Kasumi-1 (cell line): ENCODE measurements at regions not wholly inside any gene's neighbourhood (a gene's known extent, or its start where the extent isn't known, plus 50 kb on each side); places are given as distances from the start of the nearest gene placed in this dataset.
"Not testable (repeated sequence)": the region's sequence is repeated elsewhere in the genome, so short reads cannot be mapped to it uniquely, and the experiment has no call there.

ENCODE experiments used
- DNase-seq, 2 experiments: peaks; one replicate each; lab custom pipeline; 2025; lab: John Stamatoyannopoulos, UW

DNA sequence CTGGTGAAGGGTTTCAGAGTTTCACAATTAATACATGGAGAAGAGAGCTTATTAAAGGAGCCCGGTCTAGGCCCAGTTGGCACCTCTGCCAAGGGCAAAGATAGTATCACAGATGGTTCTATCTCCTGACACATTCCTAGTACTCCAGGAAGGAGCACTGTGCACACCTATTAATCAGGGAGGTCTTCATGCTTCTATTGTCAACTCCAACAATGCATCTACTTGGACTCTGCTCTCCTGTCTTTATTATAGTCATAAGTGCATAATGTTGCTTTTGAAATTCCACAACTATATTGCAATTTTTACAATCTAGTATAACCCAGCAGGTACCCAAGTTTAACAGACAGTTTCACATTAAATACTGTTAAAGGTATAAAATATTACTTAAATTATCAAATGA is 174.5 kb upstream of the TSC22D1 start:
- DNase-seq: no peak

DNA sequence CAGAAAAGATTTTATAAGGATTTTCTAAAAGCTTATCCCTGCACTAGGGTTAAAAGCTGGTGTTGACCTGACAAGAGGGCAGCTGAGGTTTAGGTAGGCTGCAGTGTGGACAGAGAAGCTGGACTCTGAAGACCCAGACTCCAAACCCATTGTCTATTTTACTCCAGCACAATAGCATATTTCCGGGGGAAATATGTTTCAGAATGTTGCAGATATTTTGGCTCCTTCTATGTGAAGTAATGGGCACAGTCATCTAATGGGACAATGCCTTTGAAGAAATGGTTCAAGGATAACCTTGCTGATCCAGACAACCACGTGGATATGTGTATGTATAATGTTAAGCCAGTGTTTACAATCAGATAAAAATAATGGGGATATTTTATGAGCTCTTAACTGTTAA is 173.8 kb upstream of the TSC22D1 start:
- no peak for DNase-seq

DNA sequence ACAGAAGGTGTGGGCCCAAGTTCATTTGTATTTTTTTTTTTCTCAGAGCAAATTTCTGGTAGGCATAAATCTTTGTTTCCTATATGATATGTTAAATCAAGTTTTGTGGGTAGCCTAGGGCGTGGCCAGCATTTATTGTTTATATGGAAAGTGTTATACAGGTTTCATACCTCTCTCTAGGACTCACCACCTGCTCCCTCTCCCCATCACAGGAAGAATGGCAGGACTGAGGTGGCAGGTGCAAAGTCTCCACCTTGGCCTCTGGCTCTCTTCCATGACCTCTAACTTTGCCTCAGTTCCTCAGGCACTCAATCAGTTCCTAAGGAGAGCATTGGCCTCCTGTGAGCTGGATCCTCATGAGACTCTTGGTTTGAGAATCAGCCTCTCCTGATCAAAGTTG is 172.3 kb upstream of the TSC22D1 start:
- DNase-seq: no peak

DNA sequence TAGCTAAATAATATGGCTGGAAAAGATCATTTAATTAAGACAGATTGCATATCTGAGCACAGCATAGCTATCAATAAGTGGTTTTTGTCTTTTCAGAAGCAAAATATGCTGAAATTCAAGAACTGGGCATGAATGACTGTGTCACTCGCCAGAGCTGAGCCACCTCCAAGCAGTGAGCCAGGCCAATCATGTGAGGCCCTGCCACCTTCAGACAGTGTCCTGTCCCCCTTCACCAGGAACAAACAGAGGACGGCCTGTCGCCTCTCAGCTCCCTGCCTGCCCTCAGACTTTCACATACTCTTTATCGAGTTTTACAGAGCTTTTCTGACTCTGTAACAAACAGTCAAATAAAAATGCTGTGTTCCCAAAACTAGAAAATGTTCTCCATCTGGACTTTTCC is 171.0 kb upstream of the TSC22D1 start:
- DNase-seq: no peak

DNA sequence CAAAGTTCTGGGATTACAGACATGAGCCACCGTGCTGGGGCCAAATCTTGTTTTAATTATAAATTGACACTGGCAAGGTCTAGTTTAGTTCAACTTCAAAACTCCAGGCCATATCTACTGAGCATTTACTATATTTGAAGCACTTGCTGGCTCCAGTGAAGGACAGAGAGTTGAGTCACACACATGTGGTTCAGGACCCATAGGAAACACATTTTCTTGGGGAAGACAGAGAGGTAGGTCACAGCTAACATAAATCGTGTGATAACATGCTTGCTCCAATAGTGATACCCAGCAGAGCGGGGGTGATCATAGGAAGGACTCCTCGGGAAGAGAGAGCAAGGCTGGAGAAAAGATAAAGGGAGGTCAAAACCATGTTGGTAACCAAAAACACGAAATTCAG is 170.6 kb upstream of the TSC22D1 start:
- DNase-seq: no peak

DNA sequence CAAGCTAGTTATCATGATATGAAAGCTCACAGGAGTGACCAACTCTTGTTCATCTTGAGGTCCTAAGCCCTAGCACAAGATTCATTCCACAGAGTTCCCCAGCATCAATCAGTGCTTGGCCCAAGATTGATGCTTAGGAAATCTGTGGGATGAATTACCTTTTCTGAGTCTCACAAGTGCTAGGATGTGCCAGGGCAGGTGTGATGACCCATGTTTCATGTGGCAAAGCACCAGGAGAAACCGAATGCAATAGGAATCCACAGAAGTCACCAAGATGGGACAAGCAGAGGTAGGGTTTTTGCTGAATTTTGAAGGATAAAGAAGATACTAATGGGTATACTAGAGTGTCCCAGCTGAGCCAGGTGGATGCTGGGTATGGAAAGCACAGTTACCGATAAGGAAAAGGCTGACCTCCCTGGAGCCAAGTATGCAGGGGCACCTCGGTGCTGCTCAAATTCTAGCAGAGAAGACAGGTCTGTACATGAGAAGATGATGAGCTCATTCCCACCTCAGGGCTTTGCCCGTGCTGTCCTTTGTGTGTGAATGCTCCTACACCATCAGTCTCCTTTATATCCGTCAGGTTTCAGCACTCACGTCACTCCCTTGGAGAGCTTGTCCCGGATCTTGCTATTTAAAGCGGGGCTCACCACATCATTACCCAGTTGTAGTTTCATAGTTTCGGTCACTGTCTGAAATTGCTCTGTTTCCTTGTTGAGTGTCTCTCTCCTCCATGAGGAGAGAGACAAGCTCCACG is 168.9 kb upstream of the TSC22D1 start:
- DNase-seq: no peak

DNA sequence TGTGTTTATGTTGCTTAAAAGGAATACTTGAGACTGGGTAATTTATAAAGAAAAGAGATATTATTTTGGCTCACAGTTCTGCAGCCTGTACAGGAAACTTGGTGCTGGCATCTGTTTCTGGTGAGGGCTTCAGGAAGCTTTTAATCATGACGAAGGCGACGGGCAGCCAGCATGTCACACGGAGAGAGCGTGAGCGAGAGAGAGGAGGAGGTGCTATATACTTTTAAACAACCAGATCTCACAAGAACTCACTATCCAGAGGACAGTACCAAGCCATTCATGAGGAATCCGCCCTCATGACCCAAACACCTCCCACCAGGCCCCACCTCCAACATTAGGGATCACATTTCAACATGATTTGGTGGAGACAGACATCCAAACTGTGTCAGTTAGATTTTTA is 163.4 kb upstream of the TSC22D1 start:
- DNase-seq: no peak

DNA sequence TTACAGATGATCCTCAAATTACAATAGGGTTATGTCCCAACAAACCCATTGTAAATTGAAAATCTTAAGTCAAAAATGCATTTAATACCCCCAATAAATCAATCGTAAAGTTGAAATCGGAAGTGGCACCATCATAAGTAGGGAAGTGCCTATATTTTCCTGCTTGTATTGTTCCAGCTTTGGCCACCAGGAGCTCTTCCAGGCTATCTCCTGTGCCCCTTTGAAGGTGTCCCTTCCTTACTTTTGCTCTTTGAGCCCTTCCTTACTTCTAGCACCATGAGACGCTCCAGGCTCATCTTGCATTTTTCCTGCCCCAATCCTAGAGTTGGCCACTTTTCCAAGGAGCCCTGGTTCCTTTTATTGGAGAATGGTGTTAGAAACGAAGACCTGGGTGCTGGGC is 163.0 kb upstream of the TSC22D1 start:
- peak in 1 of 2 experiments; percentile 2 for DNase-seq

DNA sequence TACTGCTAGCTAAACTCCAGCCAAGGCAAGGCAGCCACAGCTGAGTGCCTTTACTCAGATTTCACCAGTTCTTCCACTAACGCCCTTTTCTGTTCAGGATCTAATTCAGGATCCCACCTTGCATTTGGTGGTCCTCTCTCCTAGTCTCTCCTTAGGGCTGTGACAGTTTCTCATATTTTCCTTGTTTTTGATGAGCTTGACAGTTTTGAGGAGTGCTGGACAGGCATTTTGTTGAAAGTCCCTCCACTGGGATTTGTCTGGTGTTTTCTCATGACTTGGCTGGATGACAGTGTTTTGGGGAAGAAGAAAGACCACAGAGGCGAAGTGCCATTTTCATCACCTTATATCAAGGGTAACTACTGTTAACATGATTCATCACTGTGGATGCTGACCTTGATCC is 162.3 kb upstream of the TSC22D1 start:
- no peak for DNase-seq

DNA sequence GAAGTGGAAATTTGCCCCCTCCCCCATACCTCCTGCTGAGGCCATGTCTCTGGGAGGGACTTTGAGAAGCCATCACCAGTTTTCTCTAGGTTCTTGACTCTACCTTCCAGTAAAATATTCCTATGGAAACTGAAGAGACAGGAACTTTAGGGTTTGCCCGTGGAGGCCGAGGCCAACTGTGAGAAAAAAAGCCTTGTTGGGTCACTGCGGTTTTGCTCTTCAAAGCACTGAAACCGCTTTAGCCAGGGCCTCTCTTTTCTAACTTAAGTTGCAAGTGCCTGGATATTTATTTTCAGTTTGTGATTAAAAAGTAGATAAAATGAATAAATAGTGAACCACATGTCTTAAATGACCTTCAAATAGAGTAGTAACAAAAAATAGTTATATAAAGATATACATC is 159.7 kb upstream of the TSC22D1 start:
- no peak for DNase-seq

DNA sequence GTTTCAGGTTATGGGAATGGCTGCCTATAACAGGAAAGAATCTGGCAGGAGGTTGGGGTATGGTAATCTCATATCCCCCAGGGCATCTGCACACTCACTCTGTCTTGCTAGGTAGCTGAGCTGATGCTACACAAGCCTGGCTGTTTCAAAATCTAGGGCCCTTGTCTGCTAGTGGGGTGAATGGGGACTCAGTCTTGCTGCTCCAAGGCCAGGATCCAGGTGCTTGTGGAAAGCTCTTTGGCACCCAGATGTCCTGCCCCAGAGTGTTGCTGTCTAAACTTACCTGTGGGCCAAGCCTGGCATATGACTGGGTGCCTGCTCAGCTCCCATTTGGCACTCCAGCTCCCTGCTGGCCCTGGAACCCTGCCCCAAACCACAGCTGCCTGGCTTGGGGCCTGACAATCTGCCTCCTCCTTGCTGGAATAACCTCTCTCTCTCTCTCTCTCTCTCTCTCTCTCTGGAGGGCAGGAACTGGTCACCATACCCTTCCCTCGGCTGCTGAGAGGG is 158.1 kb upstream of the TSC22D1 start:
- DNase-seq: no peak

DNA sequence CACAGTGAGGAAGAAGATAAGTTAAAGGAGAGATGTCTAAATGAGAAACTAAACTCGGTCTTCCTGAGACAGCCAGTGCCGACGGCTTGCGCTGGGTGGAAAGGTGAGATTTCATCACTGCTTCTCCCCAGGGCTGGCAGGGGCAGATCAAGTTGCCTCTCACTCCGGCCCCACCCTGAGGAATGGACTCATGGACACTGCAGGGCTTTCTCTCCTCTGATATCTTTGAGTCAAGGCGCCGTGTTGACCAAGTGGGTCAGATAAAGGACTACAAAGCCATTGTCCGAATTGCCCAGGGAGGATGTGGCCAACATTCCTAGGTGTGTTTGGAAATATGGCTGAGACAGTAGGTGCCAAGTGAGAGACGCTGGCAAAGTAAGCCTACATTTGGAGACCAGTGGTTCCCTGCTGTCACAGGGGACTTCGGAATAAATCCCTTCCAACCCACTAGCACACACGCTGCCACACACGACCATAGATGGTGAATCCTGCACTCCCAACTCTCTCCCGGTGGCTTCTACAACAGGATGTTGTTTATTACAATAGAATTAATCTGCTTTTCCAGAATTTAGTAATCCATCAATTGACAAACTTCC is 156.5 kb upstream of the TSC22D1 start:
- no peak for DNase-seq

DNA sequence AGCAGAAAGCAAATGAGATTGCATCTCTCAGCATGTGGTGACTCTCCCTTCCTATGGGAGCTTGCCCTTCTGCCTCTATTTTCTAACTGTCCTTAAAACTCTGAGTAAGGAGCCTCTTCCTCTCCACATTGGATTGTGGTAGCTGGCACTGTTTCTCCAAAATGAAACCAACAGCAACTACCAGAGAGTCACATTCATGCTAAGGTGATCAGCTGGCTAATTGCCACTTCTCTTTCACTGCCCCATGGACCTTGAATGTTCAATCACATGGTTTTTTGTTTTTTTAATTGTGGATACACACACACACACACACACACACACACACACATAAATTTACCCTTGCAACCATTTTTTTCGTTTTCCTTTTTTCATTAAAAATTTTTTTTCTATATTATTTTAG is 154.7 kb upstream of the TSC22D1 start:
- no peak for DNase-seq

DNA sequence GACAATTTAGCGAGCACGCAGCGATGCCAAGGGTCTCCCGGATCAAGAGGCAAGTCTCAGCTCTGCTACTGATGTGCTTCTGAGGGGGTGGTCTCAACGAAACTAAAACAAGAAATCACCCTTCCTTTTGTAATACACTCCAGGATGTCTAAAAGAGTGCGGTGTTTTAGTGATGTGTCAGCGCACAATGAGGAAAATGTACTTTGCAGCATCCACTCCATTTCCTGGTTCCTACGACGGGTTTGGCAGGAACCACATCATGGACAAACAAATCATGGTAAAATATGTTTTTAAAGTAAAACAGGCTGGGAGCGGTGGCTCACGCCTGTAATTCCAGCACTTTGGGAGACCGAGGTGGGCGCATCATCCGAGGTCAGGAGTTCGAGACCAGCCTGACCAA is 154.0 kb upstream of the TSC22D1 start:
- no peak for DNase-seq

DNA sequence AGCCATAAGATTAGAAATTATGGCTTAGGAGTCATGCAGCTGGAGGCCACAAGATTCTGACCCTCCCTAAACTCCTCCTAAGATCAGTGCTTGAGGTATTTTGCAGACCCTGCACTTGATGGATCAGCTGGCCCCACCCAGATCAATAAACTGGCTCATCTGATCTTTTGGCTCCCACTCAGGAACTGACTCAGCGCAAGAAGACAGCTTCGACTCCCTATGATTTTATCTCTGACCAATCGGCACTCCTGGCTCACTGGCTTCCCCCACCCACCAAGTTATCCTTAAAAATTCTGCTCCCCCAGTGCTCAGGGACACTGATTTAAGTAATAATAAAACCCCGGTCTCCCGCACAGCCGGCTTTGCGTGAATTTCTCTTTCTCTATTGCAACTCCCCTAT is 151.5 kb upstream of the TSC22D1 start:
- not testable (repeated sequence) for DNase-seq

DNA sequence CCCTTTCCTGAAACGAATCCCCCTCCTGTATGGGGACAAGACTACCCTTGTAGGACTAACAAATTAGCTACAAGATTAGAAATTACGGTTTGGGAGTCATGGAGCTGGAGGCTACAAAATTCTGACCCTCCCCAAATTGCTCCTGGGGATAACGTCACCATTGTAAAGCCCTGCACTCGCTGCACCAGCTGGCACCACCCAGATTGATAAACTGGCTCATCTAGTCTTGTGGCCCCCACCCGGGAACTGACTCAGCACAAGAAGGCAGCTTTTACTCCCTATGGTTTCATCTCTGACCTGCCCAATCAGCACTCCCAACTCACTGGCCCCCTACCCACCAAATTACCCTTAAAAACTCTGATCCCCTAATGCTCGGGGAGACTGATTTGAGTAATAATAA is 150.6 kb upstream of the TSC22D1 start:
- DNase-seq: no peak

DNA sequence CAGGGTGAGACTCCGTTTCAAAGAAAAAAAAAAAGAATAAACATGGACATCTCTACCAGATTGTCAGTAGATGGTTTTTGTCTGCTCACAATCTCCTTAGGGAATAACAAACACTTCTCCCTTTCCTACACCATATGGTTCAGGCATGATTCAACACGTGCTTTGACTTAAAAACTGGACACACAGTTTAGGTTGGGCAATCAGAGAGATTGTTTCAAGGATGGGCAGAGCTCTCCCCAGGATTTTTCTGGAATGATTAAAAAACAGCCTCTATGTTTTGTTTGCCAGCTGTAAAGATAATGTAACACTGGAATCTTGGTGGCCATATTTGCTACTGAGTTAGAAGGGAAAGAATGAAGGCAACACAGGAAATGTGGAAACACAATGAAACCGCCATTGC is 150.1 kb upstream of the TSC22D1 start:
- DNase-seq: no peak

DNA sequence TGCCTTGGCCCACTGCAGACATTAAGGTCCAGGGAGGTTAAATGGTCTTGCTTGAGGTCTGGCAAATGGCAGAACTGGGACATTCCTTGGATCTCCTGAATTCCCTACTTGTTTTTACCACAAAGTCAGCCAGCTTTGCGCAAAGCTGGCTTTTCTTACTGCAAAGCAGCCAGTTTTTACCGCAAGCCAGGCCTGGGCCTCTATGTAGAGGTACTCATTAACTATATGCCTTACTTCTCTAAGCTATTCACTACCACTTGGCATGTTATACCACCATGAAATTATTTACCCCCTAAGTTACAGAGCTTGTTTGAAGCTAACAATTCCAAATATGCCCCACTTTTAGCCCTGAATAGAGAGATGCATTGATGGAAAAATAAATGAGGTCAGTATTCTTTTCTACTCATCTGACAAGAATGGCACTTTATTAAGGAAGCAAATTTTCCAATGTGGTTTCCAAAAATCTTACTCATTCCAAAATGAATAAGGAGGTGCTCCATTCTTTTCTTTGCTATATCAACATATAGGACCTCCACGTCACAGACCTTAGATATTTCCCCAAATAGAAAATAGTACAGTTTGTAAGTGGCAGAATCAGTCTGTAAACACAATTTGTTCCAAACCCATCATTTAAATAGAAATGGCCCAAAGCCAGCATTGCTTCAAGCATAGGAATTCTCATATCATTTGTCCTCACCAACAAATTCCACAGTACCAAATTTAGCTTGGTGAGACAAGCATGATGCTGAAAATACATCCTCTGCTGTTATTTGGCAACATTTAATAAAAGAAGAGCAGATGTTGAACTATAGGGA is 143.9 kb upstream of the TSC22D1 start:
- no peak for DNase-seq

DNA sequence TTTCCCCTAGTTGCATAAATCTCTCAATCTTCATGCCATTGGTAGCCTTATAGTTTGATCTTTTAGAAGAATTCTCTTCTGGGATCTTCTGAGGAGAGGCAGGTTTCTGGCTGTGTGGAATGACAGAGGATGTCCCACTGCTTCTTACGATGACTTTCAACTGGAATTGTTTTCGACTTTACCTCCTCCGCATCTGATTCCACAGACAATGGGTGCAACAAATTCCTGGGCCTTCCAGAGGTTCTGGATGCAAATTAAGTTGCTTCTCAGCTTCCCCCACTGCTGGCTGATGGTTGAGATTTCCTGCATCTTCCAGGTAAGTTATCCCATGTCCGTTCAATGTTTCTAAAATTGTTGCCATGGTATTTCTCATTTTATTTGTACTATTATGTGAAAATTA is 142.3 kb upstream of the TSC22D1 start:
- DNase-seq: no peak

DNA sequence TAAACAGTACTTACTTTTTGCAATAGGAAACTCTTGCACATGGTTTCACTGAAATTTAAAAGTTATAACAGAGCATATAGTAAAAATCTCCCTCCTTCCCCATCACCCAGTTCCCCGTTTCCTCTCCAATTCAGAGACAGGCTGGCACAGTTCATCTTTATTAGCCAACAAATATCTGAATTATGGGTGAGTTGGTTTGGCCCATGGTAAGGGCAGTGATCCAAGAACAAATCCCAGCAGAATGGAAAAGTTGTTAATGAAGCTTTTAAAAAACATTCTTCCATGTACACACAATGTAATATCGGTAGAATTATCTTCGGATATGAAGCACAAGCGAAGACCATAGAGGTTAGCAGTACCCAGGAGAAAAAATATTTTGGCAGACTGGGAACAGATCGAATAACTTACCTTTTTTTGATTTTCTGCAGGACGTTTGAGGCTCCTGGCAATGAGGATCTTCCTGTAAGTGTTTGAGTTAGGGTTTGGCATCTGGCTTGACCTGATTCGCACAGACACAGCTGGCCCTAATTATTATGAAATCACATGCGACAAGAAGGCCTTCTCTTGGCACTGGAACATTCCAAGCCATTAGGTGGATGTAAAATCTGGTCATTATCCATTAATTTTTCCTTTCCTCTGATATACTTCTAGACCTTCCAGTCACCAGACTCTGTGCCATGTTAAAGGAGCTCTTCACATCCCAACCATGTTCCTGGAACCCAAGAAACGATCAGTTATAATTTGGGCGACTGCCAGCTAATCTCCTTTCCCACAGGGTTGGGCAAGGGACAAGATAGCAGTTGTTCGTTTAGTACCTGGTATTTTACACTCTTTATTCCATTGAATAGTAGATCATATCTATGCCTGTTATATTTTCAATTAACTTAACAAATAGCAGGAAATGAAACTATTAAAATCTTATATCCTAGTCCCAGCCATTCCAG is 139.4 kb upstream of the TSC22D1 start:
- no peak for DNase-seq

DNA sequence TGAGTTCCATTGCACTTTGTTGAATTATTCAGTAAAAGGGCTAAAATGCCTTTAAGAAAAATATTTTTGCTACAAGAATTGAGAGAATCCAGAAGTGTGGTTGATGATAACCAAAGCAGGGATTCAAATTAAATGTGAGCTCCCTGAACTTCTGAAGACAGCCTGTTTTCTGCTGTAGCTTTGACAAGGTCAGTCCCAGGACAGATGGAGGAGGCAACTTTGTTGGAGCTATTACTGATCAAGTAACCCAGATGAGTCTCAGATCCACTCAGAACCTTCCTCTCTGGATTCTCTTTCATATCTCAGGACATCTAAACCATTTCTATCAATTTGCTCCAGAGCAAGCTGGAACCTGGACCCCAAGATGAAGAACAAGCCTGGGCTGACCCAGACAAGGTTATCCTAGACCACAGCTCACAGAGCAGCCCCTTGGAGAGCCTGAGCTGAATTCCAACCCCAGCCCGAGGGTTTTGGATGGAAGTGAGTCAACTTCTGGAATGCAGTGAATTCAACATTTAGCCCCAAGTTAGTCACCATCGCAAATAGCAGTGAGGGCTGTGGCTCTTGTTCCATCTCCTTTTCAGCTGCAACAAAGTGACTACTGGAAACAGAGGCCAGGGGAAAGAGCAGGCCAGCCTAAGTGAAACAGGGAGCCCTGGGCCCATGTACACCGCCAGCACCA is 137.8 kb upstream of the TSC22D1 start:
- DNase-seq: no peak
